K562 (cell line): ENCODE measurements at regions not wholly inside any gene's neighbourhood (a gene's known extent, or its start where the extent isn't known, plus 50 kb on each side); places are given as distances from the start of the nearest gene placed in this dataset.

Experiments
- ATAC-seq: fragments of 200-7000 bp; cut with Tn5 transposase; 3 replicates; pipeline ENCODE4 v1.9.1; 2020; ENCODE audit warnings: moderate library complexity
- BruUV-seq: library from RNA; stranded (reverse); fragments of 400-500 nt; replicated peaks from 2 replicates; lab custom pipeline; 2021; lab: Mats Ljungman, UMichigan
- CTCF ChIA-PET: fragments of 300-600 bp; formaldehyde crosslinking; extraction: SDS; loops from one replicate; lab custom pipeline; 2021; ENCODE audit warnings: low intra/inter-chr PET ratio; lab: Yijun Ruan, JAX
- POLR2A ChIA-PET: fragments of 300-600, 350-650 bp; sonication (Branson Sonifier 250); formaldehyde crosslinking; extraction: SDS; loops from one replicate; lab custom pipeline; 2021; ENCODE audit warnings: antibody characterized with exemption, inconsistent platforms; lab: Yijun Ruan, JAX
- DNase-seq, 4 experiments: peaks; one replicate each; pipeline versions ENCODE4 v3.0.0 to v3.0.0-alpha.2; 2011 to 2018; ENCODE audit warnings: low spot score in 3 of 4, mixed read lengths in 3 of 4; ENCODE audit errors: extremely low read depth in 1 of 4
- FAIRE-seq: peaks from 2 replicates; lab custom pipeline; 2011; peaks lifted over from hg19 to GRCh38; lab: Jason Lieb, UNC
- H2AFZ ChIP-seq: 2 replicates; pipeline ENCODE4 v1.6.0; 2011; ENCODE audit warnings: low read depth, low read length, control low read depth, inconsistent platforms
- H3K27ac ChIP-seq: fragments of 200-600 bp; 3 replicates; pipeline ENCODE4 v1.8.0; 2011; ENCODE audit warnings: low read depth, mild to moderate bottlenecking, control low read depth, inconsistent platforms, low read length, moderate library complexity, mixed read lengths; ENCODE audit errors: extremely low read depth
- H3K27me3 ChIP-seq, 2 experiments: fragments of 300-600 bp in 1 of 2; 2 replicates in 1 of 2; 3 replicates in 1 of 2; pipeline versions ENCODE4 v1.6.0 to v1.8.0; 2011; ENCODE audit warnings: inconsistent platforms in 2 of 2, low read length in 2 of 2, mild to moderate bottlenecking in 1 of 2, mixed read lengths in 1 of 2, moderate library complexity in 1 of 2; ENCODE audit not compliant: control insufficient read depth in 2 of 2, insufficient read depth in 2 of 2
- H3K36me3 ChIP-seq: fragments of 300-600 bp; 3 replicates; pipeline ENCODE4 v1.8.0; 2011; ENCODE audit warnings: mild to moderate bottlenecking, low read length, inconsistent platforms; ENCODE audit not compliant: control insufficient read depth, insufficient read depth
- H3K4me1 ChIP-seq, 2 experiments: fragments of 200-600 bp in 1 of 2; replicated peaks in 1 of 2; 2 replicates in 1 of 2; 3 replicates in 1 of 2; pipeline versions ENCODE4 v1.5.1 to v1.8.0; 2011; ENCODE audit warnings: inconsistent platforms in 2 of 2, low read length in 2 of 2, mild to moderate bottlenecking in 1 of 2, mixed read lengths in 1 of 2, moderate library complexity in 1 of 2; ENCODE audit not compliant: control insufficient read depth in 2 of 2, insufficient read depth in 2 of 2
- H3K4me2 ChIP-seq: 2 replicates; pipeline ENCODE4 v1.6.1; 2011; ENCODE audit warnings: low read length, control low read depth, inconsistent platforms, mixed read lengths; ENCODE audit not compliant: insufficient read depth
- H3K4me3 ChIP-seq: fragments of 200-600 bp; sonication (generic), shearing (Covaris generic); 2 replicates; pipeline ENCODE4 v1.5.1; 2016; ENCODE audit warnings: control low read depth, inconsistent platforms
- H3K79me2 ChIP-seq: fragments of 200-600 bp; 3 replicates; pipeline ENCODE4 v1.8.0; 2011; ENCODE audit warnings: low read length, inconsistent platforms; ENCODE audit not compliant: control insufficient read depth, insufficient read depth
- H3K9ac ChIP-seq, 2 experiments: 2 replicates each; pipeline versions ENCODE4 v1.6.0 to v1.6.1; 2011; ENCODE audit warnings: low read depth in 2 of 2, low read length in 2 of 2, control low read depth in 1 of 2, inconsistent platforms in 1 of 2, mild to moderate bottlenecking in 1 of 2, mixed read lengths in 1 of 2; ENCODE audit not compliant: insufficient read depth in 1 of 2
- H3K9me1 ChIP-seq: one replicate; pipeline ENCODE4 v1.6.0; 2011; ENCODE audit warnings: inconsistent platforms, mild to moderate bottlenecking, low read length, moderate library complexity; ENCODE audit not compliant: control insufficient read depth, insufficient read depth
- H3K9me3 ChIP-seq: replicated peaks from 2 replicates; pipeline ENCODE4 v1.5.1; 2011; ENCODE audit warnings: low read depth, low read length, inconsistent platforms; ENCODE audit not compliant: control insufficient read depth, insufficient read depth
- H4K20me1 ChIP-seq: replicated peaks from 2 replicates; pipeline ENCODE4 v1.6.1; 2011; ENCODE audit warnings: low read length, inconsistent platforms, mixed read lengths; ENCODE audit not compliant: control insufficient read depth, insufficient read depth
- CREB1 ChIP-seq, 2 experiments: sonication (generic) in 1 of 2; formaldehyde crosslinking in 1 of 2; IDR thresholded peaks; 2 replicates each; pipeline versions ENCODE4 v1.6.1 to v1.8.0; 2012 to 2022; ENCODE audit warnings: inconsistent platforms in 1 of 2, mild to moderate bottlenecking in 1 of 2, missing genetic modification reagents in 1 of 2, moderate library complexity in 1 of 2
- E2F3 ChIP-seq: fragments of 250-450 bp; sonication (Bioruptor Pico); IDR thresholded peaks from 2 replicates; pipeline ENCODE4 v1.4.0; 2020; ENCODE audit warnings: mild to moderate bottlenecking
- HCFC1 ChIP-seq: IDR thresholded peaks from 2 replicates; pipeline ENCODE4 v1.6.1; 2012; ENCODE audit warnings: low read depth, low read length, improper control_type of control experiment
- HDAC8 ChIP-seq: fragments of 450-650 bp; IDR thresholded peaks from 2 replicates; pipeline ENCODE4 v1.6.1; 2016; ENCODE audit warnings: mild to moderate bottlenecking, missing genetic modification characterization, moderate library complexity, missing compliant biosample characterization
- NFXL1 ChIP-seq: fragments of 450-650 bp; formaldehyde crosslinking; IDR thresholded peaks from 2 replicates; pipeline ENCODE4 v1.4.0; 2021; ENCODE audit warnings: mild to moderate bottlenecking
- NR1H2 ChIP-seq: sonication (generic); formaldehyde crosslinking; IDR thresholded peaks from 2 replicates; pipeline ENCODE4 v1.4.0; 2020; ENCODE audit warnings: mild to moderate bottlenecking, missing genetic modification reagents
- POLR2H ChIP-seq: IDR thresholded peaks from 2 replicates; pipeline ENCODE4 v1.6.1; 2016; ENCODE audit warnings: missing genetic modification characterization, low read depth, mild to moderate bottlenecking, control low read depth, missing compliant biosample characterization, moderate library complexity
- RBM17 ChIP-seq: fragments of 200-400 bp; formaldehyde crosslinking; IDR thresholded peaks from 2 replicates; pipeline ENCODE4 v1.6.1; 2017; ENCODE audit warnings: low read depth, mild to moderate bottlenecking, low read length, borderline replicate concordance
- ZNF175 ChIP-seq: fragments of 200-800 bp; sonication (Bioruptor generic); IDR thresholded peaks from 2 replicates; pipeline ENCODE4 v1.6.1; 2016; ENCODE audit warnings: low read depth, mild to moderate bottlenecking, missing genetic modification characterization, missing compliant biosample characterization
- ZNF354B ChIP-seq: fragments of 250-450 bp; sonication (Bioruptor Pico); IDR thresholded peaks from 2 replicates; pipeline ENCODE4 v1.4.0; 2020
- ZNF408 ChIP-seq: fragments of 250-450 bp; sonication (Bioruptor Pico); IDR thresholded peaks from 2 replicates; pipeline ENCODE4 v1.4.0; 2020; ENCODE audit warnings: low read depth, mild to moderate bottlenecking, moderate library complexity
- ZNF584 ChIP-seq: fragments of 200-800 bp; sonication (Bioruptor generic); IDR thresholded peaks from 2 replicates; pipeline ENCODE4 v1.6.1; 2016; ENCODE audit warnings: low read depth, mild to moderate bottlenecking, missing genetic modification characterization, missing compliant biosample characterization
- WGBS: fragments of 100-300 bp; shearing (Covaris generic); methylation state at CpG from one replicate; pipeline ENCODE4 v1.1.6; 2016; ENCODE audit warnings: low coverage, mixed read lengths; ENCODE audit not compliant: insufficient coverage; ENCODE audit errors: missing lambda C conversion rate; 5-methylcytosine and 5-hydroxymethylcytosine counted together
- in situ Hi-C: fragments of 300-500 bp; cut with MboI; formaldehyde crosslinking; loops from 4 replicates; pipeline ENCODE4 v1.15.0; 2018; ENCODE audit warnings: inconsistent platforms, mixed read lengths
- intact Hi-C: fragments of 100-400 bp; cut with micrococcal nuclease; formaldehyde crosslinking; loops from 2 replicates; pipeline ENCODE4 v1.14.2; 2022
- TF ChIP-seq, protein P1 (sequence below), 2 experiments: fragments of 450-650 bp; IDR thresholded peaks; 2 replicates each; pipeline ENCODE4 v1.6.1; 2016; ENCODE audit warnings: mild to moderate bottlenecking in 2 of 2, borderline replicate concordance in 1 of 2, low read depth in 1 of 2, moderate library complexity in 1 of 2

DNA sequence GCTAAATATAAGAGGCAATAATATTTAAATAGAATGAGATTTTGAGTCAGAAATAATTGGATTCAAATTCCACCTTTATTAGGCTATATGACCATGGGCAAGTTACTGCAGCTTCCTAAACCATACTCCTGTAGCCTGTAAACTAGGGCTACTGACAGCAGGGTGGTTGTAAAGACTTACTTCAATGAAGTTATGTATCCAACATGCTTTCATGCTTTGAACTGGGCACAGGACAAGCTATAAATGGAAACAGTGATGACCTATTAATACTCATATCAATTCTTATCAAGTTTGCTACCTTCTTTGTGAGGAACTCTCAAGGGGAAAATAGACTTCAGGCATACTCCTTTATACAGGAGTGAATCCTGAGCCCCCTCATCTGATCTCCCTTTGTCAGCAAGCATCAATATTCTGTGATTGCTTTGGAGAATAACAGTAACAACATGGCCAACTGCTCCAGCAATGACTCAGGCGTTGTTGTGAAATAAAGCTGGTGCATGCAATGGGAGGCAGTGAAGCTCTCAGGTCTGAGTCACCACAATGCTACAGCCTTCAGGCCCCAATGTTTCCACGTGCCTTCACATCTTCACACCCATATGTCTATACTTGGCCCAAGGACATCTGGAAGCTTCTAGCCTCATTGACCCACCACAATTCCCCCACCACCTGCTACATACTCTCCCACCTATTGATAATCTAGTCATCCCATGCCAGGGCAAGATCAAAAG lies 102.5 kb downstream of the KCNA4 start:
- in situ Hi-C loops: no loop called here
- no peak overlapping the region for H3K4me2 ChIP-seq
- TF ChIP-seq NFXL1 (CRISPR knock-in tag) (no peak), ZNF584 (no peak), RBM17 (no peak), NR1H2 (CRISPR knock-in tag) (no peak), HDAC8 (tag) (no peak), POLR2H (tag) (no peak), E2F3 (no peak), CREB1 (IDR thresholded peaks at IDR 0.05) (no peak), CREB1 (CRISPR knock-in tag; IDR thresholded peaks at IDR 0.05) (no peak), ZNF354B (CRISPR knock-in tag) (no peak), HCFC1 (no peak), ZNF175 (CRISPR knock-in tag) (no peak), ZNF408 (CRISPR knock-in tag) (no peak)
- TF ChIP-seq, protein P1, sequence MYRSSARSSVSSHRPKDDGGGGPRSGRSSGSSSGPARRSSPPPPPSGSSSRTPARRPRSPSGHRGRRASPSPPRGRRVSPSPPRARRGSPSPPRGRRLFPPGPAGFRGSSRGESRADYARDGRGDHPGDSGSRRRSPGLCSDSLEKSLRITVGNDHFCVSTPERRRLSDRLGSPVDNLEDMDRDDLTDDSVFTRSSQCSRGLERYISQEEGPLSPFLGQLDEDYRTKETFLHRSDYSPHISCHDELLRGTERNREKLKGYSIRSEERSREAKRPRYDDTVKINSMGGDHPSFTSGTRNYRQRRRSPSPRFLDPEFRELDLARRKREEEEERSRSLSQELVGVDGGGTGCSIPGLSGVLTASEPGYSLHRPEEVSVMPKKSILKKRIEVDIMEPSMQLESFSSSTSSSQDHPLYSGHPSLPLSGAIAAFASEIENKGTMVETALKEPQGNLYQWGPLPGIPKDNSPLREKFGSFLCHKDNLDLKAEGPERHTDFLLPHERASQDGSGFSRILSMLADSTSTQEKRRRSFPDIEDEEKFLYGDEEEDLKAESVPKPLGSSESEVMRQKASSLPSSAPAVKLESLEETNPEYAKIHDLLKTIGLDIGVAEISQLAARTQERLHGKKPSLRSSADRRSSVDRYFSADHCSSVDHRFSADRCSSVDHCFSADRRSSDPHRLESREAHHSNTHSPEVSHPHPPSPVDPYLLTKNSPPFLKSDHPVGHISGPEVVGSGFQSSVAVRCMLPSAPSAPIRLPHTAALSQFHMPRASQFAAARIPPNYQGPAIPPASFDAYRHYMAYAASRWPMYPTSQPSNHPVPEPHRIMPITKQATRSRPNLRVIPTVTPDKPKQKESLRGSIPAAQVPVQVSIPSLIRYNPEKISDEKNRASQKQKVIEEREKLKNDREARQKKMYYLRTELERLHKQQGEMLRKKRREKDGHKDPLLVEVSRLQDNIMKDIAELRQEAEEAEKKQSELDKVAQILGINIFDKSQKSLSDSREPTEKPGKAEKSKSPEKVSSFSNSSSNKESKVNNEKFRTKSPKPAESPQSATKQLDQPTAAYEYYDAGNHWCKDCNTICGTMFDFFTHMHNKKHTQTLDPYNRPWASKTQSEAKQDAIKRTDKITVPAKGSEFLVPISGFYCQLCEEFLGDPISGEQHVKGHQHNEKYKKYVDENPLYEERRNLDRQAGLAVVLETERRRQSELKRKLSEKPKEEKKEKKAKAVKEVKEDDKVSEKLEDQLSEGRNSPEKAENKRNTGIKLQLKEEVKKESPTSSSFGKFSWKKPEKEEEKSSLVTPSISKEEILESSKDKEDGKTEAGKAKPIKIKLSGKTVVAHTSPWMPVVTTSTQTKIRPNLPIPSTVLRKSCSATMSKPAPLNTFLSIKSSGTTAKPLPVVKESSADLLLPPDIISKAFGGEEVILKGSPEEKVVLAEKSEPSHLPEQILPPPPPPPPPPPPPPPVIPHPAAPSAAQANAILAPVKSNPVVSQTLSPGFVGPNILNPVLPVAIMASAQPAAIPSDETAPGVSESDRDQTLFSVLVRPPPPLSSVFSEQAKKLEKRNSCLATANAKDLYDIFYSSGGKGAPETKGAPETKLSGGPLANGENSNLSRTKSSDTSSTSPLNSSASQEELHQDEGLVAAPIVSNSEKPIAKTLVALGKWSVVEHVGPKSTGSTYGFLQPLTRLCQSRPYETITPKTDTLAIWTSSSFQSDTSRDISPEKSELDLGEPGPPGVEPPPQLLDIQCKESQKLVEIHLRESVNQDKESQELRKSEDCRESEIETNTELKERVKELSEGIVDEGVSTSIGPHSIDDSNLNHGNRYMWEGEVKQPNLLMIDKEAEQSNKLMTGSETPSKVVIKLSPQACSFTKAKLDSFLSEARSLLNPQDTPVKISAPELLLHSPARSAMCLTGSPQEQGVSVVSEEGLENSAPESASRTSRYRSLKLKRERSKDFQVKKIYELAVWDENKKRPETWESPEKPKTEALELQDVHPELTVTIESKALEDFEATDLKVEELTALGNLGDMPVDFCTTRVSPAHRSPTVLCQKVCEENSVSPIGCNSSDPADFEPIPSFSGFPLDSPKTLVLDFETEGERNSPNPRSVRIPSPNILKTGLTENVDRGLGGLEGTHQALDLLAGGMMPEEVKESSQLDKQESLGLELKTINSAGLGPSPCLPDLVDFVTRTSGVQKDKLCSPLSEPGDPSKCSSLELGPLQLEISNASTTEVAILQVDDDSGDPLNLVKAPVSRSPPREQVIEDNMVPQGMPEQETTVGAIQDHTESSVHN (IDR thresholded peaks at IDR 0.05; ENCODE audit: borderline replicate concordance in 1 of 2, low read depth in 1 of 2): no peak

More for the DNA sequence above, 102.5 kb downstream of the KCNA4 start:
- Histone ChIP-seq H3K9ac (no peak overlapping the region), H2AFZ (no peak overlapping the region), H3K9me1 (no peaks in the 10 kb centered on the region), H3K36me3 (no peaks in the 10 kb centered on the region), H3K9me3 (no peaks in the 10 kb centered on the region; the same call in 1 of the 2 replicates), H3K27ac (no peak overlapping the region), H3K4me1 (no peaks in the 10 kb centered on the region), H4K20me1 (no peaks in the 10 kb centered on the region), H3K79me2 (no peaks in the 10 kb centered on the region), H3K4me3 (no peak overlapping the region), H3K27me3 (no peaks in the 10 kb centered on the region)
- BruUV-seq: no TSS peak
- ATAC-seq (no peak), FAIRE-seq (no peak), DNase-seq (no peak)
- POLR2A ChIA-PET: no interaction called here
- 0% methylated on average over 2 of the region's 2 CpGs for WGBS
- CTCF ChIA-PET: no interaction called here
- intact Hi-C loops: no loop called here
